GM06990 (cell line): ENCODE measurements at regions not wholly inside any gene's neighbourhood (a gene's known extent, or its start where the extent isn't known, plus 50 kb on each side); places are given as distances from the start of the nearest gene placed in this dataset.

Experiments used
- DNase-seq: peaks from one replicate; pipeline ENCODE4 v3.0.0-alpha.2; 2011; ENCODE audit not compliant: insufficient read length; ENCODE audit errors: extremely low read depth
- H3K27me3 ChIP-seq: replicated peaks from 2 replicates; pipeline ENCODE4 v1.6.0; 2011; ENCODE audit warnings: low read length; ENCODE audit not compliant: control insufficient read depth, insufficient read depth
- H3K36me3 ChIP-seq: 2 replicates; pipeline ENCODE4 v1.5.1; 2011; ENCODE audit warnings: low read length; ENCODE audit not compliant: control insufficient read depth, insufficient read depth
- H3K4me3 ChIP-seq: replicated peaks from 2 replicates; pipeline ENCODE4 v1.5.1; 2011; ENCODE audit warnings: low read depth, mild to moderate bottlenecking, control low read depth, low read length
- CTCF ChIP-seq: IDR thresholded peaks from 2 replicates; pipeline ENCODE4 v1.5.1; 2011; ENCODE audit warnings: low read length, control low read depth, mild to moderate bottlenecking, inconsistent platforms; ENCODE audit not compliant: insufficient read depth, poor library complexity, severe bottlenecking

GRCh38 chr10:121240011-121240410 is 358.2 kb downstream of the FGFR2 start:
- no peak overlapping the region for H3K4me3 ChIP-seq
- no peak for DNase-seq
- no peaks in the 10 kb centered on the region for H3K27me3 ChIP-seq
- TF ChIP-seq CTCF, result no peak
- H3K36me3 ChIP-seq, result no peaks in the 10 kb centered on the region

- DNase-seq, result no peak
- Histone ChIP-seq H3K27me3 (no peaks in the 10 kb centered on the region), H3K4me3 (no peak overlapping the region), H3K36me3 (no peaks in the 10 kb centered on the region)
- no peak for TF ChIP-seq CTCF
These were observed 357.7 kb downstream of the FGFR2 start for GRCh38 chr10:121240556-121240955.

- Histone ChIP-seq H3K36me3 (no peaks in the 10 kb centered on the region), H3K27me3 (no peaks in the 10 kb centered on the region), H3K4me3 (no peak overlapping the region)
- no peak for DNase-seq
- no peak for TF ChIP-seq CTCF
These were observed 356.9 kb downstream of the FGFR2 start for GRCh38 chr10:121241337-121241736.

GRCh38 chr10:121242741-121243608 is 355.3 kb downstream of the FGFR2 start:
- DNase-seq, result no peak
- TF ChIP-seq CTCF, result no peak
- H3K4me3 ChIP-seq, result no peak overlapping the region
- no peaks in the 10 kb centered on the region for H3K36me3 ChIP-seq
- no peaks in the 10 kb centered on the region for H3K27me3 ChIP-seq

GRCh38 chr10:121243609-121244241 is 354.5 kb downstream of the FGFR2 start:
- no peak for TF ChIP-seq CTCF
- no peaks in the 10 kb centered on the region for H3K36me3 ChIP-seq
- no peaks in the 10 kb centered on the region for H3K27me3 ChIP-seq
- no peak for DNase-seq
- no peak overlapping the region for H3K4me3 ChIP-seq

- no peak for DNase-seq
- Histone ChIP-seq H3K4me3 (no peak overlapping the region), H3K36me3 (no peaks in the 10 kb centered on the region), H3K27me3 (no peaks in the 10 kb centered on the region)
- no peak for TF ChIP-seq CTCF
These were observed 353.4 kb downstream of the FGFR2 start for GRCh38 chr10:121244818-121245217.
